ENCODE measurements at regions not wholly inside any gene's neighbourhood (a gene's known extent, or its start where the extent isn't known, plus 50 kb on each side); places are given as distances from the start of the nearest gene placed in this dataset.

GRCh38 chr2:11012131-11012693, 100.5 kb downstream of the KCNF1 start:
- TF ChIP-seq, protein P1, sequence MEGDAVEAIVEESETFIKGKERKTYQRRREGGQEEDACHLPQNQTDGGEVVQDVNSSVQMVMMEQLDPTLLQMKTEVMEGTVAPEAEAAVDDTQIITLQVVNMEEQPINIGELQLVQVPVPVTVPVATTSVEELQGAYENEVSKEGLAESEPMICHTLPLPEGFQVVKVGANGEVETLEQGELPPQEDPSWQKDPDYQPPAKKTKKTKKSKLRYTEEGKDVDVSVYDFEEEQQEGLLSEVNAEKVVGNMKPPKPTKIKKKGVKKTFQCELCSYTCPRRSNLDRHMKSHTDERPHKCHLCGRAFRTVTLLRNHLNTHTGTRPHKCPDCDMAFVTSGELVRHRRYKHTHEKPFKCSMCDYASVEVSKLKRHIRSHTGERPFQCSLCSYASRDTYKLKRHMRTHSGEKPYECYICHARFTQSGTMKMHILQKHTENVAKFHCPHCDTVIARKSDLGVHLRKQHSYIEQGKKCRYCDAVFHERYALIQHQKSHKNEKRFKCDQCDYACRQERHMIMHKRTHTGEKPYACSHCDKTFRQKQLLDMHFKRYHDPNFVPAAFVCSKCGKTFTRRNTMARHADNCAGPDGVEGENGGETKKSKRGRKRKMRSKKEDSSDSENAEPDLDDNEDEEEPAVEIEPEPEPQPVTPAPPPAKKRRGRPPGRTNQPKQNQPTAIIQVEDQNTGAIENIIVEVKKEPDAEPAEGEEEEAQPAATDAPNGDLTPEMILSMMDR (IDR thresholded peaks at IDR 0.05), result no peak
- TF ChIP-seq TAF1 (IDR thresholded peaks at IDR 0.05; ENCODE audit: borderline replicate concordance, low read depth, low read length) (no peak), FOXM1 (IDR thresholded peaks at IDR 0.05; ENCODE audit: low read depth) (no peak), MAX (IDR thresholded peaks at IDR 0.05; ENCODE audit: low read depth) (no peak), POLR2AphosphoS5 (IDR thresholded peaks at IDR 0.05; ENCODE audit: low read depth, low read length) (no peak)

Measured in SK-N-SH (cell line).